Cerebellar cortex (tissue), 1 donor: ENCODE measurements at regions not wholly inside any gene's neighbourhood (a gene's known extent, or its start where the extent isn't known, plus 50 kb on each side); places are given as distances from the start of the nearest gene placed in this dataset.
"Not testable (repeated sequence)": the region's sequence is repeated elsewhere in the genome, so short reads cannot be mapped to it uniquely, and the experiment has no call there.

Experiments
- DNase-seq: peaks from one replicate; pipeline ENCODE4 v3.0.0-alpha.2; 2015; ENCODE audit warnings: low spot score

DNA sequence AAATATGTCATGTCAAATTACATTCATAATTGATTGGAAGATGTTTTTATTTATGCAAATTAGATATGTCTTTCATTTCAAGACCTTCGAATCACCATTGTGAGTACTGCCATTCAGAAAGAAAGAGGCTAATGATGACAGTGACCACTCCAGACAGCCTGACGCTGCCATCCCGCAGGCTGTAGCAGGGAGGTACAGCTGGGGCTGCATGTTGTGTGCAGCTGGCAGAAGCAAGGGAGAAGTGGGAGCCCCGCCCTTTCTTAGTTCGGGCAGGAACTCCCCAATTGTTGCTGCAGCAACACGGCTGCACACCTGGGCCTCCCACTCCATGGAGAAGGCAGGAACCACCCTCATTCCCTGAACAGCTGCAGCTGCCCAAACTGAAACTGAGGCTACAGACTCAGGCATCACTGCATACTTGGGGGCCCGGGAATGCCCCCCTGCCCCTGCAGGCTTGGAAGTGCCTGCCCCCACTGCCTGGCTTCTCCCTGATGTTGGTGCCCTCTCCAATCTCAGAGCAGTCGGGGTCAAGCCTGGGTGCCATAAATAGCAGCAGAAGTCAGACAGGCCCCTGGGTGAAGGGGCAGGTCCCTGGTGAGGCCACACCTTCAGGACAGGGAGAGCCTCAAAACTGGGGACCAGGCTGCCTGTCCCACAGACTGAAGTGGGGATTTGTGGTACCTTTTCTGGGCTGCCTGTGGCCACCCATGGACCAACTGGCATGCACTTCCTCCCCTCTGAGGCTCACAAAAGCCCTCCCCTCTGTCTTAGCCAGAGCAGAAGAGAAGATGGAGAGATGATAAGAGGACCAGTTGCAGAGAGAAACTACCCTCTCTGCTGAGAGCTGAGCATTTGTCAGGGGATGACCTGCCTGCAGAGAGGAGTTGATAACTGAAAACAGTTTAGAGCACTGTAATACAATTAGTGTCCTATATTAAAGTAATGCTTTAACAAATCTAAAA is 964.6 kb downstream of the SI start:
- DNase-seq = no peak

GRCh38 chr3:164096352-164096751 is 981.9 kb downstream of the SI start:
- DNase-seq = no peak

- DNase-seq = no peak
Observed at GRCh38 chr3:164095949-164096348, 982.3 kb downstream of the SI start.

GRCh38 chr3:164095279-164095678 is 983.0 kb downstream of the SI start:
- DNase-seq = peak; percentile 1

- DNase-seq = no peak
Observed at GRCh38 chr3:164094546-164094945, 983.8 kb downstream of the SI start.

DNA sequence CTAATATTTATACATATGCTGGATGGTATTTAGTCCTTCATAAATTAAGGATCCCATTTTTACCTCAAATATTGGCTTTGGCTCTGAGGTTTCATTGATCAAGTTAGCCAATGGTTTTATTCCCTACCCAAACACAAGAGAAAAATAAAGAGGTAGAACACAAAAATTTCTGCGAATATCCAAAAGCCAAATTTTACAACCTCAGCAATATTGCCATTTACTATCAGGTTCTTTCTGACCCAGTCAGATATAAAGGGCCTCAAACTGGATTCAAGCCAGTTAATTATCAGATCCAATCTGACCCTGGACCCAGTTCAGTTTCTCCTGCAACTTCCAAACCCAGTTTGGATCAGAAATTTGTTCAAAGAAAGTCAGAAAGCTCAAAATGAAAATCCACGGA is 998.1 kb downstream of the SI start:
- DNase-seq = no peak

DNA sequence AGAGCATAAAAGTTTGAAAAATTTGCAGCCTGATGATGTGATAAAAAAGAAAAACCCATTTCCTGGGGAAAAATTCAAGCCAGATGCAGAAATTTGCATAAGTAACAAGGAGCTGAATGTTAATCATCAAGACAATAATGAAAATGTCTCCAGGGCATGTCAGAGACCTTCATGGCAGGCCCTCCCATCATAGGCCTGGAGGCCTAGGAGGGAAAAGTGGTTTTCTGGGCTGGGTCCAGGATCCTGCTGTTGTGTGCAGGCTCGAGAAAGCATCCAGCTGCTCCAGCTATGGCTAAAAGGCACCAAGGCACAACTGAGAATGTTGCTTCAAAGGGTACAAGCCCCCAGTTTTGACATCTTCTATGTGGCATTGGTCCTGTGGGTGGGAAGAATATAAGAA is 1014.0 kb downstream of the SI start:
- no peak for DNase-seq

- DNase-seq = no peak
Observed at GRCh38 chr3:164060923-164061322, 1017.4 kb downstream of the SI start.

- no peak for DNase-seq
Observed at GRCh38 chr3:164049847-164050246, 1028.4 kb downstream of the SI start.

- DNase-seq = no peak
Observed at GRCh38 chr3:164048451-164048850, 1029.8 kb downstream of the SI start.

- no peak for DNase-seq
Observed at GRCh38 chr3:164040991-164041390, 1037.3 kb downstream of the SI start.

DNA sequence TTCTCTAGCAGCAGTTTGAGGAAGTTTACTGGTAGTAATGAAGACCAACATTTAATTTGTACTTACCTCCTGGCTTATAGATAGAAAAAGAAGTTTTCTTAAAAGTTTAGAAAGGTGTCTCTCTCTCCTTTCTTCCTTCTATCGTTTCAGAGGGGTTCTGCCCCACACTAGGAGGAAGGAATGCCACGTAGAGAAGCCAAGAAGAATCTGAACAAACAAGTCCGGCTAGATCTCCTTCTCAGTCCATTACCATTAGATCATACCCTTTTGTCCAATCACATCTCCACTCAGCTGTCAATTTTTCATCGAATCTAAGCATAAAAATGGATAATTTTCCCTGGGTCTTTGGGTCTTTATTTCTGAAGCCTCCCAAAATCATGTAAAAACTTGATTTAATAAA is 1048.1 kb downstream of the SI start:
- DNase-seq = no peak

DNA sequence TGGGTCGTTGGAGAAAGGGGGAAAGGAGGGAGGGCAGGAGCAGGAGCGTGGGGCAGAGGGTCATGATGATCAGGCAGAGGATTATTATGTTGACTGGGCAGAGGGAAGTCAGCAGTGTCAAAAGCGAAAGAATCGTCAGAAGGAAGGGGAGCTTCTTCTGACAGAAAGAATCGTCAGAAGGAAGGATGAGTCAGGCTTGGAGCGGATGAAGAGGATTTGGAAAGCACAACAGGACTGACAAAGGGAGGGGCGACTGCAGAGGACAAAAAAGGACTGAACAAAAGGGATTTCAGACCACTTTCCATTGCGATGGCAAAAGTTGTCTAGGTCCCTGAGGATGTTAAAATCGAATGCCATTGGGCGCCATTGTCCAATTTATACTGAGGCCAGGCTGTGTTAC is 1053.5 kb downstream of the SI start:
- DNase-seq = no peak

DNA sequence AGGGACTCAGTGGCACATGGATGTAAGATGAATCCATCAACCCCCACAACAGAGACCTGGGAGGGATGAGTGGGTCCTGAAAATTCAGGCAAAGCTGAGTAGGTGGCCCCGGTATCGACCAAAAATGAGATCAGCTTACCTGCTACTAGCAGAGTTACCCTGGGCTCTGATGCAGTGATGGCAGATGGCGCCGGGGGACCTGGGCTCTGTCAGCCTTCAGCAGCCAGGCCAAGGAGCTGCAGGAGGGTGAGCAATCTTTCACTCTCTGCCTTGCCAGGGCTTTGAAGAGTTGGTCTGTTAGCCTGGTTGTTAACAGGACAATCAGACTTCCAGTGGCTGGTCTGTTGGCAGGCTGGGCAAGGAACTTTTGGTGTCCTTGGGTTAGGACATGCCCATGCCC is 1054.8 kb downstream of the SI start:
- no peak for DNase-seq

- no peak for DNase-seq
Observed at GRCh38 chr3:164018500-164018899, 1059.8 kb downstream of the SI start.

GRCh38 chr3:164007765-164008164 is 1070.5 kb downstream of the SI start:
- DNase-seq = no peak

DNA sequence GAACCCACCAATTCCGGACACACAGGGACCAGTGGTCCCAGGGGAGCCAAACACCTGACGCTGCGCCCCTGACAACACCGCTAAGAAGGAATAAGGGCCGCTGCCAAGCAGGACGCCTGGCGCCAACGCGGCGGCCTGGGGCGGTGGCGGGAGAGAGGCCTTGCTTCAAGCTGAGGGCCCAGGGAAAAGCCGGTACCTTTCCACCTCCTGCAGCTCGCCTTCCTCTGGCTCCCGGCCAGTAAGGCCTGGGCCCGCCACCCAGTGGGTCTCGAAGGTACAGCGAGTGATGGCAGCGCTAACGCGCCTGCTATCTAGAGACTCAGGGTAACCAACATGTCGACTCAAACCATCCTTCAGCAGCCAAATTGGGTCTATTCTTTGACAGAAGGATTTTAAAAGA is 1074.1 kb downstream of the SI start:
- DNase-seq = no peak

GRCh38 chr3:164003016-164003415 is 1075.3 kb downstream of the SI start:
- not testable (repeated sequence) for DNase-seq

- DNase-seq = no peak
Observed at GRCh38 chr3:163983940-163984339, 1094.4 kb downstream of the SI start.

DNA sequence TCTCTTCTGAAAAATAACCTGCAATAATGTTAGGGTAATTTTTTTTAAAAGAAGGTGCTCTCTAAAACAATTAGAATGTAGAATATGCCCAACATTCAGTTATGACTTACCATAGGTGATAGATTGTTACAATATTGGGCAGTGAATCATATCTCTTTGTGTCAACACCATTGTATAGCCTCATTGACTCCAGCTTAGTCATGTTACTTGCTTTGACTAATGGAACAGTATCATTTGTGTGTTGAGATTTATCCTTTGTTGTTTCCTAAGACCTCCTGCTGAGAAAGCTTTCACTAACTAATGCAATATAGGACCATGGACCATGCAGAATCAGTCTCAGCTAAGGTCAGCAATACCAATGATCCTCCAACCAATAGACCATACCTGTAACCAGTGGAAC is 1106.4 kb downstream of the SI start:
- DNase-seq = no peak

GRCh38 chr3:163957072-163957471 is 1121.2 kb downstream of the SI start:
- DNase-seq = no peak

- no peak for DNase-seq
Observed at GRCh38 chr3:163953526-163953925, 1124.8 kb downstream of the SI start.

- DNase-seq = no peak
Observed at GRCh38 chr3:163952499-163952898, 1125.8 kb downstream of the SI start.

DNA sequence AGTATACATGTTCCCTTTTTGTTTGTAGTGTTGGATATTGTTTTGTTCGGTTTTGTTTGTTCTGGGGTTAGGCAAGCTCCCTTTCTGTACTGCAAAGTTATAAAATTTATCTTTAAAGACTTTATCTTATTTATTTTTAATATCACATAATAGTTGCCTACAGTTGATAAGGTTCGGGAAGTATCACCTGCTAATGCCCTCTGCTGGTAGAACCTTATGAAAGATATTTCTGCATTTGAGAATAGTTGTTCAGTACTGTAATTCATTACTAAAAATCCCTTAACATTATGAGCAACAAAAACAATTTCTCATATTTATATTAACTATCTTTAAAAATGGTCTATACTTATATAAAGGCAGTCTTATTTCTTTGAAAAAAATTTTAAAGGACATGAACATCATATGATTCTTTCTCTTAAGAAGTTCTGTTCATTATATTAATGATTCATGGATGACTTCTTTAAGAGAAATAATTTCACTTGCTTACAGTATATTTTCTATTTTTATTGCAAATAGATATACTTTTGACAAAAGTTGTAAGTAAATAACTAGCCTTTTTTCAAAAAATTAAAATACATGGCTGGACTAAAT is 1126.8 kb downstream of the SI start:
- no peak for DNase-seq
